Activated CD4-positive, alpha-beta memory T cell treated with anti-CD3 and anti-CD28 coated beads for 36 hours (primary cell): ENCODE measurements at regions not wholly inside any gene's neighbourhood (a gene's known extent, or its start where the extent isn't known, plus 50 kb on each side); places are given as distances from the start of the nearest gene placed in this dataset.

Experiments used
- CTCF ChIA-PET: fragments of 350-600 bp; sonication (Branson Sonifier 250); formaldehyde crosslinking; loops from one replicate; lab custom pipeline; 2021; ENCODE audit warnings: antibody characterized with exemption, inconsistent platforms; lab: Charles Lee
- POLR2A ChIA-PET: fragments of 350-600 bp; sonication (Branson Sonifier 250); formaldehyde crosslinking; loops from one replicate; lab custom pipeline; 2021; ENCODE audit warnings: antibody characterized with exemption; lab: Charles Lee
- DNase-seq: peaks from one replicate; pipeline ENCODE4 v3.0.0-alpha.2; 2020
- H3K27ac Mint-ChIP-seq: one replicate; pipeline ENCODE4 v1.8.0; 2021; ENCODE audit warnings: mixed read lengths
- H3K27me3 Mint-ChIP-seq: one replicate; pipeline ENCODE4 v1.8.0; 2021; ENCODE audit warnings: mixed read lengths
- H3K36me3 Mint-ChIP-seq: one replicate; pipeline ENCODE4 v1.8.0; 2021; ENCODE audit warnings: mixed read lengths
- H3K4me1 Mint-ChIP-seq: one replicate; pipeline ENCODE4 v1.8.0; 2021; ENCODE audit warnings: low read depth, mixed read lengths
- H3K4me3 Mint-ChIP-seq: one replicate; pipeline ENCODE4 v1.8.0; 2021; ENCODE audit warnings: mild to moderate bottlenecking, mixed read lengths
- H3K9me3 Mint-ChIP-seq: one replicate; pipeline ENCODE4 v1.8.0; 2021; ENCODE audit warnings: mixed read lengths
- intact Hi-C: fragments of 100-400 bp; cut with micrococcal nuclease; formaldehyde crosslinking; loops from one replicate; pipeline ENCODE4 v1.15.1; 2023

- Mint-ChIP-seq H3K4me3 (no peak overlapping the region), H3K9me3 (peaks cover 2% of the 10 kb centered on the region), H3K4me1 (no peaks in the 10 kb centered on the region), H3K36me3 (no peaks in the 10 kb centered on the region), H3K27me3 (no peaks in the 10 kb centered on the region), H3K27ac (no peak overlapping the region)
- DNase-seq, result no peak
- CTCF ChIA-PET, result interaction anchor here (0.6 kb wide), 1 partner anchor 11 kb away, joined by 3 read pairs; no protein-coding TSS in a partner anchor
- POLR2A ChIA-PET, result no interaction called here
- intact Hi-C loops, result no loop called here
Observed at GRCh38 chr5:118681655-118682054, 306.7 kb downstream of the DTWD2 start.

DNA sequence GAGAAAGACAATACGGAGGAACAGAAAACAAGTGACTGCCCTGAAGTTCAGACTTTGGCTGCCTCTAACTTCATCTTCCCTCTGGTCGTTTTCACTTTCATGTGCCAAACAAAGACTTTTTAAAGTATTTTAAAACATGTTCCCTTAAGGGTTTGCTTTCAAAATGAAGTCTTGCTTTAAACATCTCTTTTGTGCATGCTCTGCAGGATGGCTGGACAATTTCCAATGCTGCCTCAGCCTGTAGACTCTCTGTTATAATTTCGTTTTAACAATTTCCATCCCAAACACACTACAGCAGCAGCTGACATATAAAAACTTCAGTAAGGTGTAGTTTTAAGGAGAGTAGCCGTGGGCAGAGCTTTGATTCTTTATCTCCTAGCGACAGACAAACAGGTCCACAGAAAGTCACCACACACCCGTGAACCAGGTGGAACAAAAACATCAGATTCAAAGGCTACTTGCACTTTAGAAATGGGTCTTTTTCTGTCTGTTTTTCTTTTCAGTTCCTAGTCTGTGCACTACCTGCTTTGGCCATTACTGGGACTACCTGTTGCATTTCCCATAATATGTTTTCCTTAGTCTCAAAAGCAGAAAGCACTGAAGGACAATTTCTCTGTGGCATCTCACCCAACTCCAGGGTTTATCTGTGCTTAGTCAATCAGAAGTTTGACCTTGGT, 308.9 kb downstream of the DTWD2 start:
- DNase-seq, result no peak
- intact Hi-C loops, result no loop called here
- Mint-ChIP-seq H3K27me3 (no peaks in the 10 kb centered on the region), H3K4me3 (no peak overlapping the region), H3K27ac (no peak overlapping the region), H3K36me3 (no peaks in the 10 kb centered on the region), H3K4me1 (no peaks in the 10 kb centered on the region), H3K9me3 (peaks cover 2% of the 10 kb centered on the region)
- ChIA-PET POLR2A (no interaction called here), CTCF (no interaction called here)

- H3K9me3 Mint-ChIP-seq, result peaks cover 8% of the 10 kb centered on the region
- H3K27ac Mint-ChIP-seq, result no peak overlapping the region
- no peaks in the 10 kb centered on the region for H3K27me3 Mint-ChIP-seq
- H3K36me3 Mint-ChIP-seq, result no peaks in the 10 kb centered on the region
- intact Hi-C loops, result no loop called here
- H3K4me3 Mint-ChIP-seq, result no peak overlapping the region
- DNase-seq, result no peak
- POLR2A ChIA-PET, result no interaction called here
- CTCF ChIA-PET, result no interaction called here
- H3K4me1 Mint-ChIP-seq, result no peaks in the 10 kb centered on the region
Observed at GRCh38 chr5:118678746-118679145, 309.6 kb downstream of the DTWD2 start.

DNA sequence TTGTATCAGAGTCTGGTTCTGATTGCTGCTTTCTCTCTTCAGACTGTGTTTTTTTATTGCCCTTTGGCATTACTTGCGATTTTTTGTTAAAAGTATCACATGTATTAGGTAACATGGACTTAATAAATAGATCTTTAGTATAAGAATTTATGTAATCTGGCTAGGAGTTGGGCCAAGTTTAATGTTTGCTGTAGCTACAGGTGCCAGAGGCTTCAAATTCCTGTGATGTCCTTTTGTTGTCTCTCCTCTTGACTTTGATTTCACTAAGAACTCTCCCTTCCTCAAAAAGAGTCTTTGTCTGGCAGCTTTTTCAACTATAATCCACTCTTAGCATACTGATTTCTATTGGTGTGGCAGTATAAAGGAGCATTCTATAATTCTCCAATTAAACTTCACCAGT, 313.1 kb downstream of the DTWD2 start:
- Mint-ChIP-seq H3K4me3 (no peak overlapping the region), H3K9me3 (peaks cover 12% of the 10 kb centered on the region), H3K36me3 (no peaks in the 10 kb centered on the region), H3K27ac (no peak overlapping the region), H3K4me1 (no peaks in the 10 kb centered on the region), H3K27me3 (no peaks in the 10 kb centered on the region)
- POLR2A ChIA-PET, result no interaction called here
- intact Hi-C loops, result no loop called here
- CTCF ChIA-PET, result no interaction called here
- DNase-seq, result no peak

GRCh38 chr5:118657576-118657975, 330.8 kb downstream of the DTWD2 start:
- ChIA-PET POLR2A (no interaction called here), CTCF (no interaction called here)
- no peak overlapping the region for H3K27ac Mint-ChIP-seq
- H3K4me1 Mint-ChIP-seq, result no peaks in the 10 kb centered on the region
- DNase-seq, result no peak
- no peaks in the 10 kb centered on the region for H3K36me3 Mint-ChIP-seq
- H3K4me3 Mint-ChIP-seq, result no peak overlapping the region
- intact Hi-C loops, result no loop called here
- no peaks in the 10 kb centered on the region for H3K27me3 Mint-ChIP-seq
- H3K9me3 Mint-ChIP-seq, result peaks cover 35% of the 10 kb centered on the region

GRCh38 chr5:118653872-118654271, 334.5 kb downstream of the DTWD2 start:
- Mint-ChIP-seq H3K4me3 (no peak overlapping the region), H3K9me3 (peaks cover 25% of the 10 kb centered on the region), H3K36me3 (no peaks in the 10 kb centered on the region), H3K27me3 (no peaks in the 10 kb centered on the region), H3K4me1 (no peaks in the 10 kb centered on the region), H3K27ac (no peak overlapping the region)
- intact Hi-C loops, result no loop called here
- DNase-seq, result no peak
- POLR2A ChIA-PET, result no interaction called here
- CTCF ChIA-PET, result no interaction called here

GRCh38 chr5:118653183-118653582, 335.2 kb downstream of the DTWD2 start:
- DNase-seq, result no peak
- no peaks in the 10 kb centered on the region for H3K36me3 Mint-ChIP-seq
- H3K4me3 Mint-ChIP-seq, result no peak overlapping the region
- POLR2A ChIA-PET, result no interaction called here
- no peaks in the 10 kb centered on the region for H3K4me1 Mint-ChIP-seq
- intact Hi-C loops, result no loop called here
- no peaks in the 10 kb centered on the region for H3K27me3 Mint-ChIP-seq
- H3K27ac Mint-ChIP-seq, result no peak overlapping the region
- H3K9me3 Mint-ChIP-seq, result peaks cover 19% of the 10 kb centered on the region
- CTCF ChIA-PET, result no interaction called here

- Mint-ChIP-seq H3K9me3 (peaks cover under 1% of the 10 kb centered on the region), H3K27ac (no peak overlapping the region), H3K36me3 (no peaks in the 10 kb centered on the region), H3K4me1 (no peaks in the 10 kb centered on the region), H3K4me3 (no peak overlapping the region), H3K27me3 (no peaks in the 10 kb centered on the region)
- intact Hi-C loops, result no loop called here
- no peak for DNase-seq
- CTCF ChIA-PET, result no interaction called here
- POLR2A ChIA-PET, result no interaction called here
Observed at GRCh38 chr5:118651002-118651401, 337.3 kb downstream of the DTWD2 start.

DNA sequence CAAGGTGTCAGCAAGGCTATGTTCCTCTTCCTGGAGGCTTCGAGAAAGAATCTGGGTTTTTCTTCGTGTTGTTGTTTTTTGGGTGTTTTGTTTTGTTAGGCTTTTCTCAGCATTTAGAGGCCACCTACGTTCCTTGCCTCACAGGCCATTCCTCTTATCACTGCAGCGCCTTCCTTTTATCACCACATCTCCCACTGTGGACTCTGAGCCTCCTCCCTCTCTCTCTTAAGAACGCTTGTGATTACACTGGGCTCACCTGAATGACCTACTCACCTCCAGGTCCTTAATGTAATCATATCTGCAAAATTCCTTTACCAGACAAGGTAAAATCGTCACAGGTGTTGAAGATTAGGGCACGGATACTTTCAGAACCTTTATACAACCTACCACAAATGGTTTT, 340.8 kb downstream of the DTWD2 start:
- DNase-seq, result no peak
- Mint-ChIP-seq H3K4me3 (no peak overlapping the region), H3K9me3 (peaks cover 5% of the 10 kb centered on the region), H3K27me3 (no peaks in the 10 kb centered on the region), H3K36me3 (no peaks in the 10 kb centered on the region), H3K4me1 (no peaks in the 10 kb centered on the region), H3K27ac (no peak overlapping the region)
- intact Hi-C loops, result no loop called here
- ChIA-PET CTCF (no interaction called here), POLR2A (no interaction called here)

DNA sequence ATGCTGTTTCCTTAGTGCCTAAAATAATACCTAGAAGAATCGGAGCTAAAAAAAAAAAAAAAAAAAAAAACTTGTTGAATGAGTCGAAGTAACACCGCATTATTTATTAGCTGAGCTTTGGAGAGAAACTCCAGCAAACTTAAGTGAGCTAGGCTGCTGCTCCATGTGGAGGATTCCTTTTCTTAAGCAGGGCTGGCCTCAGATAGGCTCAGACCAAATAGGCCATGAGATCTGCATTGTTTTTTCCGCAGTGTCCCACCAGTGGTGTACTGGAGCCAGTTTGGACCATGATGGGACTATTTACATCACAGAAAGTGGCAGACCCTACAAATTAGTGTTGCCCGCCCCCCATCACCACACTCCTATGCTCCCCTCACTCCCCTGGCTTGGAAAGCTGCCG, 341.4 kb downstream of the DTWD2 start:
- no peak for DNase-seq
- Mint-ChIP-seq H3K27ac (no peak overlapping the region), H3K36me3 (no peaks in the 10 kb centered on the region), H3K27me3 (no peaks in the 10 kb centered on the region), H3K4me1 (no peaks in the 10 kb centered on the region), H3K4me3 (no peak overlapping the region), H3K9me3 (peaks cover 5% of the 10 kb centered on the region)
- ChIA-PET POLR2A (no interaction called here), CTCF (no interaction called here)
- intact Hi-C loops, result no loop called here

- ChIA-PET CTCF (no interaction called here), POLR2A (no interaction called here)
- intact Hi-C loops, result no loop called here
- Mint-ChIP-seq H3K4me1 (no peaks in the 10 kb centered on the region), H3K4me3 (no peak overlapping the region), H3K9me3 (peaks cover 18% of the 10 kb centered on the region), H3K36me3 (no peaks in the 10 kb centered on the region), H3K27ac (no peak overlapping the region), H3K27me3 (no peaks in the 10 kb centered on the region)
- DNase-seq, result no peak
Observed at GRCh38 chr5:118637947-118638670, 350.2 kb downstream of the DTWD2 start.

DNA sequence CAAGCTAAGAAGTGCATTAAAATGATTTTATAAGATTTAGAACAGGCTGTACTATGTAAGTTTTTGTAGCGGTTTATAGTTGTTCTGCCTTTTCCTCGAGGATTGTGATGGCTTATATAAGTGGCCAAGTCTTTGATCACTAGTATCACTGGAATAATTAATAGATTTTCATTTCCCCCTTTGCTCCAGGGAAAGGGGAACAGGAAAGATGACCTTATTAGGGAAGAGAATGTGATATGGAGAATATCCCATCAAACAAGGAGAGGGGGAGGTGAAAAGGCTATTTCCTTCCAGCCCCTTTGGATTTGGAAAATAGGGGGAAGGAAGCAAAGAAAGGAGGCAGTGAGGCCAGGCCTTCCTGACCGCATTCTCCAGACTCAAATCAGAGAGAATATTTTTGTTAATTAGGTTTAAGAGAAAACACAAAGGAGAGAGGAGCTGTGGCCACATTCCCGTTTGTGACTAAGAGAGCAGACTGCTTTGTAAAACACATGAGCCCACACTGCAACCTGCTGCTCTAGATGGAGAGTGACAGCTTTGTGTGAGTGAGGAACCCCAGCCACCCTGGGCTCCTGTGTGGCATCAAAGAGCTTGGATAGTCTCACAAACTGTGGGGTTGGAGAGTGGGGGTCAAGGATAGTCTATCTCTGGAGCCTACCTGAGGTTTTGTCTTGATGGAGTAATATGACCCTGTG, 359.5 kb downstream of the DTWD2 start:
- intact Hi-C loops, result no loop called here
- no peak for DNase-seq
- no peaks in the 10 kb centered on the region for H3K36me3 Mint-ChIP-seq
- H3K27me3 Mint-ChIP-seq, result no peaks in the 10 kb centered on the region
- H3K9me3 Mint-ChIP-seq, result no peaks in the 10 kb centered on the region
- no peaks in the 10 kb centered on the region for H3K4me1 Mint-ChIP-seq
- CTCF ChIA-PET, result no interaction called here
- POLR2A ChIA-PET, result no interaction called here
- H3K27ac Mint-ChIP-seq, result no peak overlapping the region
- no peak overlapping the region for H3K4me3 Mint-ChIP-seq
